HepG2 (cell line): ENCODE measurements at regions not wholly inside any gene's neighbourhood (a gene's known extent, or its start where the extent isn't known, plus 50 kb on each side); places are given as distances from the start of the nearest gene placed in this dataset.

Experiments
- ATAC-seq: fragments of 200-7000 bp; cut with Tn5 transposase; 3 replicates; pipeline ENCODE4 v1.9.1; 2020; ENCODE audit warnings: mild to moderate bottlenecking, moderate library complexity
- BruUV-seq: library from RNA; stranded (reverse); fragments of 400-500 nt; replicated peaks from 2 replicates; lab custom pipeline; 2021; lab: Mats Ljungman, UMichigan
- CTCF ChIA-PET: fragments of 300-600 bp; formaldehyde crosslinking; extraction: SDS; loops from one replicate; lab custom pipeline; 2021; ENCODE audit warnings: low total read pairs, inconsistent platforms, low intra/inter-chr PET ratio; lab: Yijun Ruan, JAX
- POLR2A ChIA-PET: fragments of 350-600 bp; sonication (Branson Sonifier 250); formaldehyde crosslinking; loops from one replicate; lab custom pipeline; 2020; ENCODE audit warnings: antibody characterized with exemption, inconsistent platforms; lab: Yijun Ruan, JAX
- DNase-seq: peaks from one replicate; pipeline ENCODE4 v3.0.0-alpha.2; 2015; ENCODE audit warnings: low spot score
- FAIRE-seq: peaks from 3 replicates; lab custom pipeline; 2011; peaks lifted over from hg19 to GRCh38; lab: Jason Lieb, UNC
- H2AFZ ChIP-seq: one replicate; pipeline ENCODE4 v1.6.1; 2011; ENCODE audit warnings: low read length, inconsistent platforms
- H3K27ac ChIP-seq: fragments of 300-600 bp; 3 replicates; pipeline ENCODE4 v1.8.0; 2011; ENCODE audit warnings: mixed run types, mild to moderate bottlenecking, mixed read lengths, low read length, inconsistent platforms; ENCODE audit not compliant: insufficient read depth; ENCODE audit errors: extremely low read length
- H3K27me3 ChIP-seq, 2 experiments: fragments of 200-600 bp in 1 of 2; 2 replicates in 1 of 2; 3 replicates in 1 of 2; pipeline versions ENCODE4 v1.6.0 to v1.8.0; 2011; ENCODE audit warnings: low read length in 2 of 2, mild to moderate bottlenecking in 2 of 2, moderate library complexity in 2 of 2, inconsistent platforms in 1 of 2; ENCODE audit not compliant: insufficient read depth in 2 of 2, control insufficient read depth in 1 of 2
- H3K36me3 ChIP-seq, 2 experiments: fragments of 200-600 bp in 1 of 2; replicated peaks in 1 of 2; 2 replicates in 1 of 2; 3 replicates in 1 of 2; pipeline versions ENCODE4 v1.5.1 to v1.8.0; 2011; ENCODE audit warnings: low read length in 2 of 2, inconsistent platforms in 1 of 2; ENCODE audit not compliant: insufficient read depth in 2 of 2, control insufficient read depth in 1 of 2
- H3K4me1 ChIP-seq: 2 replicates; pipeline ENCODE4 v1.5.1; 2012; ENCODE audit warnings: low read length, inconsistent platforms; ENCODE audit not compliant: insufficient read depth
- H3K4me2 ChIP-seq: 2 replicates; pipeline ENCODE4 v1.6.0; 2011; ENCODE audit warnings: low read depth, low read length, inconsistent platforms
- H3K4me3 ChIP-seq, 3 experiments: fragments of 200-600 bp in 1 of 3; sonication (generic), shearing (Covaris generic) in 1 of 3; replicated peaks in 1 of 3; 2 replicates each; pipeline ENCODE4 v1.5.1; 2011 to 2016; ENCODE audit warnings: low read length in 3 of 3, inconsistent platforms in 2 of 3, low read depth in 2 of 3, mild to moderate bottlenecking in 2 of 3, control low read depth in 1 of 3, mixed read lengths in 1 of 3; ENCODE audit not compliant: insufficient read depth in 1 of 3
- H3K79me2 ChIP-seq: one replicate; pipeline ENCODE4 v1.6.1; 2011; ENCODE audit warnings: low read length, inconsistent platforms; ENCODE audit not compliant: insufficient read depth
- H3K9ac ChIP-seq: 2 replicates; pipeline ENCODE4 v1.6.0; 2011; ENCODE audit warnings: mild to moderate bottlenecking, low read depth, low read length, inconsistent platforms; ENCODE audit not compliant: insufficient read depth
- H3K9me3 ChIP-seq: 2 replicates; pipeline ENCODE4 v1.5.1; 2012; ENCODE audit warnings: mild to moderate bottlenecking, low read length
- H4K20me1 ChIP-seq: 2 replicates; pipeline ENCODE4 v1.6.0; 2011; ENCODE audit warnings: inconsistent platforms, mild to moderate bottlenecking, low read length, moderate library complexity; ENCODE audit not compliant: insufficient read depth
- CTCF ChIP-seq: sonication (generic); formaldehyde crosslinking; IDR thresholded peaks from 2 replicates; pipeline ENCODE4 v1.5.0; 2020; ENCODE audit warnings: mild to moderate bottlenecking, missing genetic modification reagents, moderate library complexity
- HNF1B ChIP-seq: sonication (generic); formaldehyde crosslinking; IDR thresholded peaks from 2 replicates; pipeline ENCODE4 v1.5.1; 2020; ENCODE audit warnings: mild to moderate bottlenecking, moderate library complexity, missing genetic modification reagents
- POGZ ChIP-seq: sonication (generic); formaldehyde crosslinking; IDR thresholded peaks from 2 replicates; pipeline ENCODE4 v1.4.0; 2020; ENCODE audit warnings: mild to moderate bottlenecking, missing genetic modification reagents
- RAD21 ChIP-seq: fragments of 450-650 bp; formaldehyde crosslinking; IDR thresholded peaks from 2 replicates; pipeline ENCODE4 v1.5.0; 2020; ENCODE audit warnings: mild to moderate bottlenecking
- SMC3 ChIP-seq: IDR thresholded peaks from 2 replicates; pipeline ENCODE4 v1.6.1; 2011; ENCODE audit warnings: low read length, improper control_type of control experiment
- SNAPC2 ChIP-seq: sonication (generic); formaldehyde crosslinking; IDR thresholded peaks from 2 replicates; pipeline ENCODE4 v1.8.1; 2022; ENCODE audit warnings: mild to moderate bottlenecking, missing genetic modification reagents
- STAG1 ChIP-seq: sonication (generic); formaldehyde crosslinking; IDR thresholded peaks from 2 replicates; pipeline ENCODE4 v1.4.0; 2020; ENCODE audit warnings: missing genetic modification reagents
- XRCC5 ChIP-seq: fragments of 200-400 bp; formaldehyde crosslinking; optimal IDR thresholded peaks from 2 replicates; pipeline ENCODE3; 2017; ENCODE audit warnings: mild to moderate bottlenecking, low read length
- ZNF563 ChIP-seq: sonication (generic); formaldehyde crosslinking; IDR thresholded peaks from 2 replicates; pipeline ENCODE4 v1.8.0; 2022; ENCODE audit warnings: mild to moderate bottlenecking, moderate library complexity, missing genetic modification reagents
- WGBS: methylation state at CpG from one replicate; pipeline ENCODE4 v1.1.6; 2017; ENCODE audit warnings: low lambda C conversion rate; 5-methylcytosine and 5-hydroxymethylcytosine counted together
- in situ Hi-C: cut with HindIII; loops from 2 replicates; pipeline ENCODE4 v1.10.0; 2017; ENCODE audit warnings: low pct_unique_long_range_greater_than_20kb; ENCODE audit not compliant: extremely low pct_ligation_motif_present
- intact Hi-C: fragments of 100-400 bp; cut with micrococcal nuclease; formaldehyde crosslinking; loops from one replicate; pipeline ENCODE4 v1.10.0; 2022; ENCODE audit not compliant: unreplicated experiment
- TF ChIP-seq, protein P1 (sequence below): sonication (generic); formaldehyde crosslinking; IDR thresholded peaks from 2 replicates; pipeline ENCODE4 v1.8.1; 2022; ENCODE audit warnings: mild to moderate bottlenecking, missing genetic modification reagents

GRCh38 chr2:237154082-237154638 lies 68.5 kb downstream of the COPS8 start:
- in situ Hi-C loops: loop anchor here (10.0 kb wide), 2 partner anchors 171 to 261 kb away; partner anchors contain the start of gene COL6A3
- DNase-seq: peak; percentile 53
- no TSS peak for BruUV-seq

More at GRCh38 chr2:237154082-237154638, 68.5 kb downstream of the COPS8 start:
- H2AFZ ChIP-seq: no peak overlapping the region
- under 1% methylated on average over 7 of the region's 7 CpGs for WGBS
- H3K36me3 ChIP-seq: no peaks in the 10 kb centered on the region
- H3K27me3 ChIP-seq: peaks cover 0 to 10% of the 10 kb centered on the region in 2 experiments; a peak in 1 of 5 replicates
- no peak overlapping the region for H3K4me3 ChIP-seq
- no peaks in the 10 kb centered on the region for H3K4me1 ChIP-seq
- H3K9me3 ChIP-seq: no peaks in the 10 kb centered on the region
- no peak overlapping the region for H3K9ac ChIP-seq
- TF ChIP-seq SNAPC2 (no peak), ZNF563 (CRISPR knock-in tag) (no peak), STAG1 (CRISPR knock-in tag) (peak; percentile 90), POGZ (CRISPR knock-in tag) (0 out of 2 replicates have a peak, but pooled peaks have one; percentile 34), XRCC5 (peak; percentile 22), SMC3 (peak; percentile 83), HNF1B (CRISPR knock-in tag) (0 out of 2 replicates have a peak, but pooled peaks have one; percentile 22), RAD21 (CRISPR knock-in tag) (peak; percentile 75), CTCF (CRISPR knock-in tag) (peak; percentile 82)
- TF ChIP-seq, protein P1, sequence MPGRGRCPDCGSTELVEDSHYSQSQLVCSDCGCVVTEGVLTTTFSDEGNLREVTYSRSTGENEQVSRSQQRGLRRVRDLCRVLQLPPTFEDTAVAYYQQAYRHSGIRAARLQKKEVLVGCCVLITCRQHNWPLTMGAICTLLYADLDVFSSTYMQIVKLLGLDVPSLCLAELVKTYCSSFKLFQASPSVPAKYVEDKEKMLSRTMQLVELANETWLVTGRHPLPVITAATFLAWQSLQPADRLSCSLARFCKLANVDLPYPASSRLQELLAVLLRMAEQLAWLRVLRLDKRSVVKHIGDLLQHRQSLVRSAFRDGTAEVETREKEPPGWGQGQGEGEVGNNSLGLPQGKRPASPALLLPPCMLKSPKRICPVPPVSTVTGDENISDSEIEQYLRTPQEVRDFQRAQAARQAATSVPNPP (CRISPR knock-in tag): no peak
- peak; percentile 65 for ATAC-seq
- no peak overlapping the region for H3K4me2 ChIP-seq
- no peaks in the 10 kb centered on the region for H4K20me1 ChIP-seq
- intact Hi-C loops: loop anchor here (1.0 kb wide), 4 partner anchors 168 to 418 kb away; no protein-coding TSS in a partner anchor
- ChIA-PET CTCF (interaction anchor here (1.1 to 2.4 kb wide), 4 partner anchors 168 to 419 kb away, joined by 3 to 11 read pairs (median 4); no protein-coding TSS in a partner anchor), POLR2A (no interaction called here)
- peak; percentile 85 for FAIRE-seq
- no peaks in the 10 kb centered on the region for H3K79me2 ChIP-seq
- no peak overlapping the region for H3K27ac ChIP-seq
